Progenitor cell of endocrine pancreas (in vitro differentiated cells): ENCODE measurements at regions not wholly inside any gene's neighbourhood (a gene's known extent, or its start where the extent isn't known, plus 50 kb on each side); places are given as distances from the start of the nearest gene placed in this dataset.

ENCODE experiments used
- DNase-seq: peaks from one replicate; pipeline ENCODE4 v3.0.0; 2021; ENCODE audit warnings: low spot score; ENCODE audit not compliant: unreplicated experiment
- H3K27ac Mint-ChIP-seq: 2 replicates; pipeline ENCODE4 v1.8.0; 2021; ENCODE audit warnings: mild to moderate bottlenecking, moderate library complexity, mixed read lengths
- H3K27me3 Mint-ChIP-seq: 2 replicates; pipeline ENCODE4 v1.8.0; 2021; ENCODE audit warnings: mixed read lengths
- H3K36me3 Mint-ChIP-seq: 2 replicates; pipeline ENCODE4 v1.8.0; 2022; ENCODE audit warnings: mixed read lengths; ENCODE audit not compliant: insufficient read depth
- H3K4me1 Mint-ChIP-seq: 2 replicates; pipeline ENCODE4 v1.8.0; 2021; ENCODE audit warnings: low read depth, mixed read lengths
- H3K4me3 Mint-ChIP-seq: 2 replicates; pipeline ENCODE4 v1.8.0; 2021; ENCODE audit warnings: low read depth, mild to moderate bottlenecking, moderate library complexity, mixed read lengths
- H3K9me3 Mint-ChIP-seq: 2 replicates; pipeline ENCODE4 v1.8.0; 2021; ENCODE audit warnings: low read depth, mixed read lengths
- TF ChIP-seq, protein P1 (sequence below): fragments of 200-600 bp; sonication (generic); IDR thresholded peaks from one replicate; pipeline ENCODE4 v1.5.0; 2021; ENCODE audit warnings: antibody characterized with exemption, mild to moderate bottlenecking; ENCODE audit not compliant: unreplicated experiment

DNA sequence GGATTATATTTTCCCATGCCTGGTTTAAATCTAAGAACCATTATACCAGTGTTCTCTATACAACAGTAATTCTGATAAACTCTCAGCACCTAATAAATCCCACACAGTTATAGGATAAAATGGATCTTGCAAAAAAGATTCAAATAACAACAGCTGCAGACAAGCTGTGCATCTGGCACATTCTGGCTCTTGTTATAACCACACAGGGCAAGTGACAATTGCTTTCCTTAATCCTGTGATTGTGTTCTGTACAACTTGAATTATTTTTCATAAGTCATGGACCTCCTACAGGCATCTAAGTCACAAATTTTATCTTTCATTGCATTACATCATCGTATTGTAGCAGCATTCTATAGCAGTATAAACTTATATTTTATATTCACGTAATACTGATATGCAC, 948.3 kb downstream of the SLITRK1 start:
- TF ChIP-seq, protein P1, sequence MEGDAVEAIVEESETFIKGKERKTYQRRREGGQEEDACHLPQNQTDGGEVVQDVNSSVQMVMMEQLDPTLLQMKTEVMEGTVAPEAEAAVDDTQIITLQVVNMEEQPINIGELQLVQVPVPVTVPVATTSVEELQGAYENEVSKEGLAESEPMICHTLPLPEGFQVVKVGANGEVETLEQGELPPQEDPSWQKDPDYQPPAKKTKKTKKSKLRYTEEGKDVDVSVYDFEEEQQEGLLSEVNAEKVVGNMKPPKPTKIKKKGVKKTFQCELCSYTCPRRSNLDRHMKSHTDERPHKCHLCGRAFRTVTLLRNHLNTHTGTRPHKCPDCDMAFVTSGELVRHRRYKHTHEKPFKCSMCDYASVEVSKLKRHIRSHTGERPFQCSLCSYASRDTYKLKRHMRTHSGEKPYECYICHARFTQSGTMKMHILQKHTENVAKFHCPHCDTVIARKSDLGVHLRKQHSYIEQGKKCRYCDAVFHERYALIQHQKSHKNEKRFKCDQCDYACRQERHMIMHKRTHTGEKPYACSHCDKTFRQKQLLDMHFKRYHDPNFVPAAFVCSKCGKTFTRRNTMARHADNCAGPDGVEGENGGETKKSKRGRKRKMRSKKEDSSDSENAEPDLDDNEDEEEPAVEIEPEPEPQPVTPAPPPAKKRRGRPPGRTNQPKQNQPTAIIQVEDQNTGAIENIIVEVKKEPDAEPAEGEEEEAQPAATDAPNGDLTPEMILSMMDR: no peak
- no peak overlapping the region for H3K27ac Mint-ChIP-seq
- no peak for DNase-seq
- no peaks in the 10 kb centered on the region for H3K27me3 Mint-ChIP-seq
- no peak overlapping the region for H3K4me3 Mint-ChIP-seq
- H3K4me1 Mint-ChIP-seq: no peaks in the 10 kb centered on the region
- H3K36me3 Mint-ChIP-seq: no peaks in the 10 kb centered on the region
- H3K9me3 Mint-ChIP-seq: peaks cover 3% of the 10 kb centered on the region

GRCh38 chr13:82925114-82925513, 957.2 kb downstream of the SLITRK1 start:
- H3K27ac Mint-ChIP-seq: no peak overlapping the region
- DNase-seq: no peak
- TF ChIP-seq, protein P1: no peak
- H3K27me3 Mint-ChIP-seq: no peaks in the 10 kb centered on the region
- H3K36me3 Mint-ChIP-seq: no peaks in the 10 kb centered on the region
- no peaks in the 10 kb centered on the region for H3K9me3 Mint-ChIP-seq
- no peaks in the 10 kb centered on the region for H3K4me1 Mint-ChIP-seq
- no peak overlapping the region for H3K4me3 Mint-ChIP-seq

GRCh38 chr13:82917984-82918383, 964.3 kb downstream of the SLITRK1 start:
- no peak overlapping the region for H3K4me3 Mint-ChIP-seq
- H3K4me1 Mint-ChIP-seq: no peaks in the 10 kb centered on the region
- no peaks in the 10 kb centered on the region for H3K27me3 Mint-ChIP-seq
- no peaks in the 10 kb centered on the region for H3K9me3 Mint-ChIP-seq
- TF ChIP-seq, protein P1: no peak
- no peak overlapping the region for H3K27ac Mint-ChIP-seq
- DNase-seq: no peak
- H3K36me3 Mint-ChIP-seq: no peaks in the 10 kb centered on the region

DNA sequence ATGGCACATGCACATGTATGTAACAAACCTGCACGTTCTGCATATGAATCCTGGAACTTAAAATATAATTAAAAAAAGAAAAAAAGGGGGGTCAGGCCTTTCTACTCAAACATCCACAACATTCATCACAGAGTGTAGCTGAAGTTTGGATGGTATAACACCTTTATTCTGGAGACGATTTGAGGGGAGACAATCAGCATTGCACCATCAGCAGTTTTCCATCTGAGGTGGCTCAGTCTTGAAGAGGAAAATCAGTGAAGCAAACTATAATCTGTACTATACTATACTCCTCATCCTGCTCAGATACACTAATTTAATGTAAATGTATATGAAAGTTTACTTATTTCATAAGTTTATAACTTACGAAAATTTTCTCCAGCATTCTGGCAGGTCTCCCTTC, 969.7 kb downstream of the SLITRK1 start:
- no peaks in the 10 kb centered on the region for H3K4me1 Mint-ChIP-seq
- no peak overlapping the region for H3K27ac Mint-ChIP-seq
- no peaks in the 10 kb centered on the region for H3K36me3 Mint-ChIP-seq

GRCh38 chr13:82905071-82905470, 977.2 kb downstream of the SLITRK1 start:
- H3K4me3 Mint-ChIP-seq: no peak overlapping the region
- no peak overlapping the region for H3K27ac Mint-ChIP-seq
- no peak for DNase-seq
- no peaks in the 10 kb centered on the region for H3K9me3 Mint-ChIP-seq
- peaks cover 5% of the 10 kb centered on the region for H3K4me1 Mint-ChIP-seq
- no peaks in the 10 kb centered on the region for H3K27me3 Mint-ChIP-seq
- TF ChIP-seq, protein P1: no peak
- no peaks in the 10 kb centered on the region for H3K36me3 Mint-ChIP-seq

More for the DNA sequence above, 969.7 kb downstream of the SLITRK1 start:
- DNase-seq: no peak
- Mint-ChIP-seq H3K27me3 (no peaks in the 10 kb centered on the region), H3K4me3 (no peak overlapping the region), H3K9me3 (no peaks in the 10 kb centered on the region)
- TF ChIP-seq, protein P1: no peak
